ENCODE measurements at regions not wholly inside any gene's neighbourhood (a gene's known extent, or its start where the extent isn't known, plus 50 kb on each side); places are given as distances from the start of the nearest gene placed in this dataset.

GRCh38 chr1:90175490-90176167 is 180.7 kb downstream of the ZNF326 start:
- H3K4me1 ChIP-seq (ENCODE audit: control insufficient read depth, insufficient read depth, low read length), result no peaks in the 10 kb centered on the region
- no peaks in the 10 kb centered on the region for H3K36me3 ChIP-seq (ENCODE audit: control insufficient read depth, insufficient read depth, low read length)
- WGBS (ENCODE audit: insufficient coverage), result no CpG with 5 or more reads among the region's 3 CpGs
- no peaks in the 10 kb centered on the region for H3K9me3 ChIP-seq (replicated peaks; ENCODE audit: control insufficient read depth, low read depth, low read length)
- DNase-seq, result no peak
- H3K27ac ChIP-seq (ENCODE audit: low read length), result no peak overlapping the region
- no peak overlapping the region for H3K4me3 ChIP-seq (ENCODE audit: low read length)
- H3K27me3 ChIP-seq (ENCODE audit: control insufficient read depth, insufficient read depth, low read length), result no peaks in the 10 kb centered on the region

- Histone ChIP-seq H3K9me3 (replicated peaks; ENCODE audit: control insufficient read depth, low read depth, low read length) (no peaks in the 10 kb centered on the region), H3K27me3 (ENCODE audit: control insufficient read depth, insufficient read depth, low read length) (no peaks in the 10 kb centered on the region), H3K36me3 (ENCODE audit: control insufficient read depth, insufficient read depth, low read length) (no peaks in the 10 kb centered on the region), H3K4me1 (ENCODE audit: control insufficient read depth, insufficient read depth, low read length) (no peaks in the 10 kb centered on the region), H3K4me3 (ENCODE audit: low read length) (no peak overlapping the region), H3K27ac (ENCODE audit: low read length) (no peak overlapping the region)
- WGBS (ENCODE audit: insufficient coverage), result 44% methylated on average over 1 of the region's 1 CpG
- no peak for DNase-seq
These were observed 179.3 kb downstream of the ZNF326 start for GRCh38 chr1:90174246-90174645.

GRCh38 chr1:90162216-90162615 is 167.3 kb downstream of the ZNF326 start:
- Histone ChIP-seq H3K36me3 (ENCODE audit: control insufficient read depth, insufficient read depth, low read length) (no peaks in the 10 kb centered on the region), H3K27me3 (ENCODE audit: control insufficient read depth, insufficient read depth, low read length) (no peaks in the 10 kb centered on the region), H3K4me3 (ENCODE audit: low read length) (no peak overlapping the region), H3K9me3 (replicated peaks; ENCODE audit: control insufficient read depth, low read depth, low read length) (no peaks in the 10 kb centered on the region), H3K4me1 (ENCODE audit: control insufficient read depth, insufficient read depth, low read length) (no peaks in the 10 kb centered on the region), H3K27ac (ENCODE audit: low read length) (no peak overlapping the region)
- WGBS (ENCODE audit: insufficient coverage), result no CpG with 5 or more reads among the region's 3 CpGs
- DNase-seq, result no peak

- H3K4me1 ChIP-seq (ENCODE audit: control insufficient read depth, insufficient read depth, low read length), result no peaks in the 10 kb centered on the region
- WGBS (ENCODE audit: insufficient coverage), result no CpG with 5 or more reads among the region's 1 CpG
- DNase-seq, result no peak
- H3K9me3 ChIP-seq (replicated peaks; ENCODE audit: control insufficient read depth, low read depth, low read length), result no peaks in the 10 kb centered on the region
- H3K27me3 ChIP-seq (ENCODE audit: control insufficient read depth, insufficient read depth, low read length), result no peaks in the 10 kb centered on the region
- no peak overlapping the region for H3K4me3 ChIP-seq (ENCODE audit: low read length)
- no peak overlapping the region for H3K27ac ChIP-seq (ENCODE audit: low read length)
- H3K36me3 ChIP-seq (ENCODE audit: control insufficient read depth, insufficient read depth, low read length), result no peaks in the 10 kb centered on the region
These were observed 166.7 kb downstream of the ZNF326 start for GRCh38 chr1:90161625-90162024.

GRCh38 chr1:90155721-90156487 is 161.0 kb downstream of the ZNF326 start:
- no peak for DNase-seq
- Histone ChIP-seq H3K36me3 (ENCODE audit: control insufficient read depth, insufficient read depth, low read length) (no peaks in the 10 kb centered on the region), H3K9me3 (replicated peaks; ENCODE audit: control insufficient read depth, low read depth, low read length) (no peaks in the 10 kb centered on the region), H3K4me1 (ENCODE audit: control insufficient read depth, insufficient read depth, low read length) (no peaks in the 10 kb centered on the region), H3K27me3 (ENCODE audit: control insufficient read depth, insufficient read depth, low read length) (no peaks in the 10 kb centered on the region), H3K4me3 (ENCODE audit: low read length) (no peak overlapping the region), H3K27ac (ENCODE audit: low read length) (no peak overlapping the region)
- WGBS (ENCODE audit: insufficient coverage), result no CpG with 5 or more reads among the region's 2 CpGs

GRCh38 chr1:90154711-90155110 is 159.8 kb downstream of the ZNF326 start:
- H3K9me3 ChIP-seq (replicated peaks; ENCODE audit: control insufficient read depth, low read depth, low read length), result peaks cover 3% of the 10 kb centered on the region
- no peak for DNase-seq
- no peak overlapping the region for H3K4me3 ChIP-seq (ENCODE audit: low read length)
- no peaks in the 10 kb centered on the region for H3K4me1 ChIP-seq (ENCODE audit: control insufficient read depth, insufficient read depth, low read length)
- WGBS (ENCODE audit: insufficient coverage), result 96% methylated on average over 4 of the region's 4 CpGs
- H3K27ac ChIP-seq (ENCODE audit: low read length), result no peak overlapping the region
- H3K27me3 ChIP-seq (ENCODE audit: control insufficient read depth, insufficient read depth, low read length), result no peaks in the 10 kb centered on the region
- H3K36me3 ChIP-seq (ENCODE audit: control insufficient read depth, insufficient read depth, low read length), result no peaks in the 10 kb centered on the region

- H3K27me3 ChIP-seq (ENCODE audit: control insufficient read depth, insufficient read depth, low read length), result no peaks in the 10 kb centered on the region
- no peaks in the 10 kb centered on the region for H3K4me1 ChIP-seq (ENCODE audit: control insufficient read depth, insufficient read depth, low read length)
- H3K4me3 ChIP-seq (ENCODE audit: low read length), result no peak overlapping the region
- no CpG with 5 or more reads among the region's 6 CpGs for WGBS (ENCODE audit: insufficient coverage)
- no peaks in the 10 kb centered on the region for H3K36me3 ChIP-seq (ENCODE audit: control insufficient read depth, insufficient read depth, low read length)
- peaks cover 3% of the 10 kb centered on the region for H3K9me3 ChIP-seq (replicated peaks; ENCODE audit: control insufficient read depth, low read depth, low read length)
- DNase-seq, result no peak
- H3K27ac ChIP-seq (ENCODE audit: low read length), result no peak overlapping the region
These were observed 154.2 kb downstream of the ZNF326 start for GRCh38 chr1:90149101-90149500.

GRCh38 chr1:90147093-90147492 is 152.2 kb downstream of the ZNF326 start:
- Histone ChIP-seq H3K36me3 (ENCODE audit: control insufficient read depth, insufficient read depth, low read length) (no peaks in the 10 kb centered on the region), H3K4me3 (ENCODE audit: low read length) (no peak overlapping the region), H3K9me3 (replicated peaks; ENCODE audit: control insufficient read depth, low read depth, low read length) (peaks cover 5% of the 10 kb centered on the region)

GRCh38 chr1:90144820-90145219 is 149.9 kb downstream of the ZNF326 start:
- WGBS (ENCODE audit: insufficient coverage), result 100% methylated on average over 1 of the region's 1 CpG
- no peak overlapping the region for H3K27ac ChIP-seq (ENCODE audit: low read length)
- DNase-seq, result no peak

More at GRCh38 chr1:90147093-90147492, 152.2 kb downstream of the ZNF326 start:
- DNase-seq, result no peak
- no peaks in the 10 kb centered on the region for H3K27me3 ChIP-seq (ENCODE audit: control insufficient read depth, insufficient read depth, low read length)
- no peak overlapping the region for H3K27ac ChIP-seq (ENCODE audit: low read length)
- no peaks in the 10 kb centered on the region for H3K4me1 ChIP-seq (ENCODE audit: control insufficient read depth, insufficient read depth, low read length)

GRCh38 chr1:90143591-90143990 is 148.7 kb downstream of the ZNF326 start:
- no peak for DNase-seq
- Histone ChIP-seq H3K27me3 (ENCODE audit: control insufficient read depth, insufficient read depth, low read length) (no peaks in the 10 kb centered on the region), H3K36me3 (ENCODE audit: control insufficient read depth, insufficient read depth, low read length) (no peaks in the 10 kb centered on the region), H3K27ac (ENCODE audit: low read length) (no peak overlapping the region), H3K4me1 (ENCODE audit: control insufficient read depth, insufficient read depth, low read length) (no peaks in the 10 kb centered on the region), H3K4me3 (ENCODE audit: low read length) (no peak overlapping the region), H3K9me3 (replicated peaks; ENCODE audit: control insufficient read depth, low read depth, low read length) (peaks cover 5% of the 10 kb centered on the region)
- no CpG with 5 or more reads among the region's 1 CpG for WGBS (ENCODE audit: insufficient coverage)

More at GRCh38 chr1:90144820-90145219, 149.9 kb downstream of the ZNF326 start:
- Histone ChIP-seq H3K36me3 (ENCODE audit: control insufficient read depth, insufficient read depth, low read length) (no peaks in the 10 kb centered on the region), H3K4me1 (ENCODE audit: control insufficient read depth, insufficient read depth, low read length) (no peaks in the 10 kb centered on the region), H3K4me3 (ENCODE audit: low read length) (no peak overlapping the region), H3K9me3 (replicated peaks; ENCODE audit: control insufficient read depth, low read depth, low read length) (peaks cover 3% of the 10 kb centered on the region), H3K27me3 (ENCODE audit: control insufficient read depth, insufficient read depth, low read length) (no peaks in the 10 kb centered on the region)
